ENCODE measurements at regions not wholly inside any gene's neighbourhood (a gene's known extent, or its start where the extent isn't known, plus 50 kb on each side); places are given as distances from the start of the nearest gene placed in this dataset.
A peak's percentile ranks its signal among the peaks of the same experiment; 100 is the strongest.

- ATAC-seq (ENCODE audit: insufficient read depth, low FRiP score) (no peak), DNase-seq (no peak)
- TF ChIP-seq CTCF (IDR thresholded peaks at IDR 0.05; ENCODE audit: control extremely low read depth, extremely low read depth), result no peak
- Histone ChIP-seq H3K4me3 (no peak overlapping the region), H3K9ac (ENCODE audit: insufficient read depth in 1 of 2, low read length in 2 of 2) (no peak overlapping the region), H3K9me3 (ENCODE audit: control insufficient read depth in 4 of 4, insufficient read depth in 3 of 4, low read length in 3 of 4) (peaks cover 0 to 5% (median 0%) of the 10 kb centered on the region in 4 donors), H3K36me3 (ENCODE audit: control insufficient read depth in 4 of 4, insufficient read depth in 4 of 4, low read length in 4 of 4) (no peaks in the 10 kb centered on the region), H3K27ac (ENCODE audit: low read depth in 1 of 2, low read length in 1 of 2) (no peak overlapping the region), H3K4me1 (ENCODE audit: control insufficient read depth in 5 of 5, insufficient read depth in 5 of 5, low read length in 5 of 5) (peaks cover 0 to 20% (median 0%) of the 10 kb centered on the region in 5 donors), H3K27me3 (ENCODE audit: control insufficient read depth in 3 of 3, insufficient read depth in 3 of 3, low read length in 2 of 3) (peaks cover 7 to 49% (median 7%) of the 10 kb centered on the region in 3 donors)
- 63 to 71% methylated on average over 5 of the region's 5 CpGs for WGBS, 2 donors
Observed at GRCh38 chr19:30254789-30255188, 117.4 kb upstream of the ZNF536 start.

DNA sequence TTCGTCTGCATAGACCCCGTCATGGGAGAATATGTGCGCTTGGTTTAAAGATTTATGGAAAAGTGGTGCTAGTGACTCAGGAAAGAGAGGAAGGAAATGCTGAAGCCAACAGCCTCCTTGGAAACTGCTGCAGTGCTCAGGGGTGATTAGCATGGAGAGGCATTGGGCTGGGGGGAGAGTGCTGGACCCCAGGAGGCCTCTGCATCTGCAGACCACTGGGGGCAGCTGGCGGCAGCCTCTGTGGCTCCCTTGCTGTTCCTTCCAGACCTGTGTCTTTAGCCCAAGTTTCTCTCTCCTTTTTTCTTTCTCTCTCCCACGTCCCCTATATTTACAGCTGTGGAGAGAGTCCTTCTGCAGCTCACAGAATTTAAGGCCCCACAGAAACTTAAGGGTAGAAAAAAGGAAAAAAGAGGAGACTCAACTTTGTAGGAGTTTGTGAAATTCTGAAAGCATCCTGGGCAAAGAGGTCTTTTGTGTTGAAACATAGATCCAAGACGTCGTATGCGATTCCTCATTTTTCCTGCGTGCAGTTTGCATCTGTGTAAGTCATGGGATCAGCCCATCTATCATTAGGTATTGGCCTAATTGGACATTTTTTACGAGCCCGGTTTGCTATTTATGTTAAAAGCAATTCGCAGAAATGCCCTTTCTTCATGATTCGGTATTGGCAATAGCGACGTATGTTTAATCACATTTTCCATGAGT is 116.2 kb upstream of the ZNF536 start:
- no peak for TF ChIP-seq CTCF (IDR thresholded peaks at IDR 0.05; ENCODE audit: control extremely low read depth, extremely low read depth)
- Histone ChIP-seq H3K27me3 (ENCODE audit: control insufficient read depth in 3 of 3, insufficient read depth in 3 of 3, low read length in 2 of 3) (peaks cover 7 to 44% (median 7%) of the 10 kb centered on the region in 3 donors), H3K27ac (ENCODE audit: low read depth in 1 of 2, low read length in 1 of 2) (no peak overlapping the region), H3K4me3 (no peak overlapping the region), H3K9me3 (ENCODE audit: control insufficient read depth in 4 of 4, insufficient read depth in 3 of 4, low read length in 3 of 4) (peaks cover 0 to 5% (median 0%) of the 10 kb centered on the region in 4 donors), H3K9ac (ENCODE audit: insufficient read depth in 1 of 2, low read length in 2 of 2) (no peak overlapping the region), H3K36me3 (ENCODE audit: control insufficient read depth in 4 of 4, insufficient read depth in 4 of 4, low read length in 4 of 4) (no peaks in the 10 kb centered on the region), H3K4me1 (ENCODE audit: control insufficient read depth in 5 of 5, insufficient read depth in 5 of 5, low read length in 5 of 5) (peaks cover 0 to 20% (median 0%) of the 10 kb centered on the region in 5 donors)
- ATAC-seq (ENCODE audit: insufficient read depth, low FRiP score), result no peak
- DNase-seq, result peak; percentile 29 to 48 (median 33)
- WGBS, 2 donors, result 41 to 49% methylated on average over 15 of the region's 15 CpGs

DNA sequence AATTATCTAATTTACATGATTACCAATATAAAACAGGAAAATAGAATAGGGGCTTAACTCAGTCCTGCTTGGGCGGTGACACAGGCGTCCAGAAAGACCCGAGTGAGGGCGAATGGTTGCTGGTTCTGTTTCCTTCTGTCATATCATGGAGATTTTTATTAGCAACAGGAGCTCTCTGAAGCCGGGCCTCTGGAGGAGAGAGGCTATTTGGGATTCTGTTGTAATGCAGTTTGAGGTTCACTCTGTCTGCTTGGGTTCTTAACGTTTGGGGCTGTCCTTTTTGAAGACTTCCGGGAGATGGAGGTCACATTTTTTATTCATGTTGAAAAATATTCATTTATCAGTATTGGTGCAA is 115.7 kb upstream of the ZNF536 start:
- no peak overlapping the region for H3K9ac ChIP-seq (ENCODE audit: insufficient read depth in 1 of 2, low read length in 2 of 2)
- ATAC-seq (ENCODE audit: insufficient read depth, low FRiP score) (no peak), DNase-seq (no peak)
- H3K4me3 ChIP-seq, result no peak overlapping the region
- H3K27me3 ChIP-seq (ENCODE audit: control insufficient read depth in 3 of 3, insufficient read depth in 3 of 3, low read length in 2 of 3), result peaks cover 7 to 44% (median 7%) of the 10 kb centered on the region in 3 donors
- H3K9me3 ChIP-seq (ENCODE audit: control insufficient read depth in 4 of 4, insufficient read depth in 3 of 4, low read length in 3 of 4), result peaks cover 0 to 5% (median 0%) of the 10 kb centered on the region in 4 donors
- no peak for TF ChIP-seq CTCF (IDR thresholded peaks at IDR 0.05; ENCODE audit: control extremely low read depth, extremely low read depth)
- H3K27ac ChIP-seq (ENCODE audit: low read depth in 1 of 2, low read length in 1 of 2), result no peak overlapping the region
- H3K36me3 ChIP-seq (ENCODE audit: control insufficient read depth in 4 of 4, insufficient read depth in 4 of 4, low read length in 4 of 4), result no peaks in the 10 kb centered on the region
- peaks cover 0 to 20% (median 0%) of the 10 kb centered on the region in 5 donors for H3K4me1 ChIP-seq (ENCODE audit: control insufficient read depth in 5 of 5, insufficient read depth in 5 of 5, low read length in 5 of 5)
- 39 to 47% methylated on average over 7 of the region's 7 CpGs for WGBS, 2 donors
